Esophagus squamous epithelium (tissue), 4 donors: ENCODE measurements at regions not wholly inside any gene's neighbourhood (a gene's known extent, or its start where the extent isn't known, plus 50 kb on each side); places are given as distances from the start of the nearest gene placed in this dataset.

Experiments used
- CTCF ChIP-seq, 6 experiments: fragments of 450-650 bp in 4 of 6; fragments of 200-600 bp in 2 of 6; sonication (generic) in 2 of 6; IDR thresholded peaks; one replicate each; pipeline ENCODE4 v1.5.1; 2016 to 2019; ENCODE audit warnings: antibody characterized with exemption in 6 of 6, mild to moderate bottlenecking in 4 of 6, moderate library complexity in 4 of 6
- POLR2A ChIP-seq, 4 donors: fragments of 450-650 bp; IDR thresholded peaks; one replicate each; pipeline ENCODE4 v1.6.1; 2017; ENCODE audit warnings: antibody characterized with exemption in 4 of 4, mild to moderate bottlenecking in 4 of 4, moderate library complexity in 3 of 4

GRCh38 chr2:43123486-43123885, 102.9 kb downstream of the ZFP36L2 start:
- TF ChIP-seq CTCF (IDR thresholded peaks at IDR 0.05) = no peak
- TF ChIP-seq POLR2A (IDR thresholded peaks at IDR 0.05) = no peak
